OCI-LY7 (cell line): ENCODE measurements at regions not wholly inside any gene's neighbourhood (a gene's known extent, or its start where the extent isn't known, plus 50 kb on each side); places are given as distances from the start of the nearest gene placed in this dataset.

Source experiments
- EZH2phosphoT487 ChIP-seq: fragments of 200-600 bp; sonication (generic); IDR thresholded peaks from 2 replicates; pipeline ENCODE4 v1.6.1; 2018; ENCODE audit warnings: low read depth, borderline replicate concordance, mild to moderate bottlenecking, mixed run types, antibody characterized with exemption, low read length, moderate library complexity, mixed read lengths
- TF ChIP-seq, protein P1 (sequence below): fragments of 200-600 bp; sonication (generic); conservative IDR thresholded peaks from 2 replicates; pipeline ENCODE4 v1.5.1; 2014; ENCODE audit warnings: mild to moderate bottlenecking, antibody characterized with exemption, low read length, moderate library complexity, mixed read lengths

DNA sequence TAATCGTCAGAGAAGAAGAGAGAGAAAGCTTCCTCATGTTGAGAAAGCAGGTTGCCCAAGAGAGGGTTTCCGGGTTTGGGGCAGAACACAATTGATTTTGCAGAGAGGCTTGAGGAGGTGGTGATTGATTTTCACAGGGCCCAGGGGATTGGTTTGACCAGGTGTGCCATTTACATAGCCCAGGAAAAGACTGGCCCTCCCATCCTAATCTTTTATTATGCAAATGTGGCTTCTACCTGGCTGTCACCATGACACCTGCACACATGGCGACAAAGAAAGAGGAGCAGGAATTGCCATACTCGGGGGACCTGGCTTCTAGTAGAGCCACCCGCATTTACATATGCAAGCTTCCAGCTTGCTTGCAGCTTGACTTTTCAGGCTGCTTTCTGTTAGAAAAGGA, 405.3 kb downstream of the PPP4R3C start:
- TF ChIP-seq, protein P1, sequence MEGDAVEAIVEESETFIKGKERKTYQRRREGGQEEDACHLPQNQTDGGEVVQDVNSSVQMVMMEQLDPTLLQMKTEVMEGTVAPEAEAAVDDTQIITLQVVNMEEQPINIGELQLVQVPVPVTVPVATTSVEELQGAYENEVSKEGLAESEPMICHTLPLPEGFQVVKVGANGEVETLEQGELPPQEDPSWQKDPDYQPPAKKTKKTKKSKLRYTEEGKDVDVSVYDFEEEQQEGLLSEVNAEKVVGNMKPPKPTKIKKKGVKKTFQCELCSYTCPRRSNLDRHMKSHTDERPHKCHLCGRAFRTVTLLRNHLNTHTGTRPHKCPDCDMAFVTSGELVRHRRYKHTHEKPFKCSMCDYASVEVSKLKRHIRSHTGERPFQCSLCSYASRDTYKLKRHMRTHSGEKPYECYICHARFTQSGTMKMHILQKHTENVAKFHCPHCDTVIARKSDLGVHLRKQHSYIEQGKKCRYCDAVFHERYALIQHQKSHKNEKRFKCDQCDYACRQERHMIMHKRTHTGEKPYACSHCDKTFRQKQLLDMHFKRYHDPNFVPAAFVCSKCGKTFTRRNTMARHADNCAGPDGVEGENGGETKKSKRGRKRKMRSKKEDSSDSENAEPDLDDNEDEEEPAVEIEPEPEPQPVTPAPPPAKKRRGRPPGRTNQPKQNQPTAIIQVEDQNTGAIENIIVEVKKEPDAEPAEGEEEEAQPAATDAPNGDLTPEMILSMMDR = no peak
- TF ChIP-seq EZH2phosphoT487 = no peak
